HL-60 (cell line): ENCODE measurements at regions not wholly inside any gene's neighbourhood (a gene's known extent, or its start where the extent isn't known, plus 50 kb on each side); places are given as distances from the start of the nearest gene placed in this dataset.
"Not testable (repeated sequence)": the region's sequence is repeated elsewhere in the genome, so short reads cannot be mapped to it uniquely, and the experiment has no call there.

Experiments used
- CTCF ChIP-seq: IDR thresholded peaks from one replicate; pipeline ENCODE4 v1.5.1; 2011; ENCODE audit warnings: low read length, control low read depth, inconsistent platforms; ENCODE audit not compliant: insufficient read depth
- GABPA ChIP-seq: IDR thresholded peaks from 2 replicates; pipeline ENCODE4 v1.6.1; 2012; ENCODE audit warnings: low read depth
- POLR2AphosphoS5 ChIP-seq: IDR thresholded peaks from 2 replicates; pipeline ENCODE4 v1.6.1; 2012; ENCODE audit warnings: low read depth
- SPI1 ChIP-seq: IDR thresholded peaks from 2 replicates; pipeline ENCODE4 v1.6.1; 2012; ENCODE audit warnings: low read depth, mild to moderate bottlenecking, borderline replicate concordance
- TF ChIP-seq, protein P1 (sequence below): IDR thresholded peaks from 2 replicates; pipeline ENCODE4 v1.6.1; 2012; ENCODE audit warnings: low read depth; ENCODE audit not compliant: insufficient replicate concordance

DNA sequence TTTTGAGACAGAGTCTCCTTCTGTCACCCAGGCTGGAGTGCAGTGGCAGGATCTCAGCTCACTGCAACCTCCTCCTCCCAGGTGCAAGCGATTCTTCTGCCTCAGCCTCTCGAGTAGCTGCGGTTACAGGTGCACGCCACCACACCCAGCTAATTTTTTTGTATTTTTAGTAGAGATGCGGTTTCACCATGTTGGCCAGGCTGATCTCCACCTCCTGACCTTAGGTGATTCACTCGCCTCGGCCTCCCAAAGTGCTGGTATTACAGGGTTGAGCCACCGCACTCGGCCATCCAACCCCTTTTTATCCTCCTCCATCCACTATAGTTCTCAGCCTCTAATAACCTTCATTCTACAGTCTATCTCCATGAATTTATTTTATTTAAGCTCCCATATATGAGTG is 617.3 kb upstream of the EDIL3 start:
- TF ChIP-seq CTCF, POLR2AphosphoS5, GABPA, SPI1: not testable (repeated sequence)
- TF ChIP-seq, protein P1, sequence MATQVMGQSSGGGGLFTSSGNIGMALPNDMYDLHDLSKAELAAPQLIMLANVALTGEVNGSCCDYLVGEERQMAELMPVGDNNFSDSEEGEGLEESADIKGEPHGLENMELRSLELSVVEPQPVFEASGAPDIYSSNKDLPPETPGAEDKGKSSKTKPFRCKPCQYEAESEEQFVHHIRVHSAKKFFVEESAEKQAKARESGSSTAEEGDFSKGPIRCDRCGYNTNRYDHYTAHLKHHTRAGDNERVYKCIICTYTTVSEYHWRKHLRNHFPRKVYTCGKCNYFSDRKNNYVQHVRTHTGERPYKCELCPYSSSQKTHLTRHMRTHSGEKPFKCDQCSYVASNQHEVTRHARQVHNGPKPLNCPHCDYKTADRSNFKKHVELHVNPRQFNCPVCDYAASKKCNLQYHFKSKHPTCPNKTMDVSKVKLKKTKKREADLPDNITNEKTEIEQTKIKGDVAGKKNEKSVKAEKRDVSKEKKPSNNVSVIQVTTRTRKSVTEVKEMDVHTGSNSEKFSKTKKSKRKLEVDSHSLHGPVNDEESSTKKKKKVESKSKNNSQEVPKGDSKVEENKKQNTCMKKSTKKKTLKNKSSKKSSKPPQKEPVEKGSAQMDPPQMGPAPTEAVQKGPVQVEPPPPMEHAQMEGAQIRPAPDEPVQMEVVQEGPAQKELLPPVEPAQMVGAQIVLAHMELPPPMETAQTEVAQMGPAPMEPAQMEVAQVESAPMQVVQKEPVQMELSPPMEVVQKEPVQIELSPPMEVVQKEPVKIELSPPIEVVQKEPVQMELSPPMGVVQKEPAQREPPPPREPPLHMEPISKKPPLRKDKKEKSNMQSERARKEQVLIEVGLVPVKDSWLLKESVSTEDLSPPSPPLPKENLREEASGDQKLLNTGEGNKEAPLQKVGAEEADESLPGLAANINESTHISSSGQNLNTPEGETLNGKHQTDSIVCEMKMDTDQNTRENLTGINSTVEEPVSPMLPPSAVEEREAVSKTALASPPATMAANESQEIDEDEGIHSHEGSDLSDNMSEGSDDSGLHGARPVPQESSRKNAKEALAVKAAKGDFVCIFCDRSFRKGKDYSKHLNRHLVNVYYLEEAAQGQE, result not testable (repeated sequence)
